ENCODE measurements at regions not wholly inside any gene's neighbourhood (a gene's known extent, or its start where the extent isn't known, plus 50 kb on each side); places are given as distances from the start of the nearest gene placed in this dataset.

- Histone ChIP-seq H3K27me3 (no peaks in the 10 kb centered on the region), H3K4me1 (peaks cover 16% of the 10 kb centered on the region), H3K4me3 (no peak overlapping the region), H3K9me3 (no peaks in the 10 kb centered on the region), H3K36me3 (replicated peaks in 1 of 2; ENCODE audit: insufficient read depth in 1 of 2, low read depth in 2 of 2) (no peaks in the 10 kb centered on the region), H3K27ac (no peak overlapping the region)
- ATAC-seq (no peak), DNase-seq (no peak)
- intact Hi-C loops (cut with DNase I), result no loop called here
- TF ChIP-seq POLR2A (IDR thresholded peaks at IDR 0.05), result no peak
- TF ChIP-seq, protein P1, sequence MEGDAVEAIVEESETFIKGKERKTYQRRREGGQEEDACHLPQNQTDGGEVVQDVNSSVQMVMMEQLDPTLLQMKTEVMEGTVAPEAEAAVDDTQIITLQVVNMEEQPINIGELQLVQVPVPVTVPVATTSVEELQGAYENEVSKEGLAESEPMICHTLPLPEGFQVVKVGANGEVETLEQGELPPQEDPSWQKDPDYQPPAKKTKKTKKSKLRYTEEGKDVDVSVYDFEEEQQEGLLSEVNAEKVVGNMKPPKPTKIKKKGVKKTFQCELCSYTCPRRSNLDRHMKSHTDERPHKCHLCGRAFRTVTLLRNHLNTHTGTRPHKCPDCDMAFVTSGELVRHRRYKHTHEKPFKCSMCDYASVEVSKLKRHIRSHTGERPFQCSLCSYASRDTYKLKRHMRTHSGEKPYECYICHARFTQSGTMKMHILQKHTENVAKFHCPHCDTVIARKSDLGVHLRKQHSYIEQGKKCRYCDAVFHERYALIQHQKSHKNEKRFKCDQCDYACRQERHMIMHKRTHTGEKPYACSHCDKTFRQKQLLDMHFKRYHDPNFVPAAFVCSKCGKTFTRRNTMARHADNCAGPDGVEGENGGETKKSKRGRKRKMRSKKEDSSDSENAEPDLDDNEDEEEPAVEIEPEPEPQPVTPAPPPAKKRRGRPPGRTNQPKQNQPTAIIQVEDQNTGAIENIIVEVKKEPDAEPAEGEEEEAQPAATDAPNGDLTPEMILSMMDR (IDR thresholded peaks at IDR 0.05), result no peak
- 65 to 70% methylated on average over 5 to 7 of the region's 7 CpGs for WGBS, 2 donors
These were observed 332.4 kb downstream of the BCOR start for GRCh38 chrX:39765327-39765726.

DNA sequence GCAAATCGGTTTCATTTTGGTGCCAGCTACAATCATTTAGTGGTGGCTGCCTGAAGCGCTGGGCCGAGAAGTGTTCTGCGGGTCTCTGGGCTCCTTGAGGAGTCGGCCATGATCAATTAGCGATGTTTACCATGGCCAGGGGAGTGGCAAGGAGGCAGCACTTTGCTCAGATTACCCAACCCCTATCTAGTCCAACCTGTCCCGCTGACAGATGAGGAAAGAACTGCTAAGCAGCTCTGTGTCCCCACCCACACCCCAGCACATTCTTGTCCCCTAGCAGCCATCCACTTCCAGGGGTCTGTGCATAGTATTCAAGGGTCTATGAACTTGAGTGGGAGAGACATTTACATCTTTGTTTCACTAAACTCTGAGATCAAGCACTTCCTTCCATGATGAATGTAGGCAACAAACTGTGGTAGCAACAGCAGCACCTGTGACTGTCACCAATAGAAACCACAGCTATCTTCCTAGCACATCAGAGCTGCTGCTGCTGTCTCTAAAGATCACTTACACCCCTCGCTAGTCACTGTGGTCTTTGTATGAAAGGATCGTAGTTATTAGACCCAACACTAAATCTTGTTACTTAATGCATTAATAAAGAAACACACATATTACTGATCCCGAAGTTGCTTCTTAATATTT lies 331.6 kb downstream of the BCOR start:
- ATAC-seq, result no peak

DNA sequence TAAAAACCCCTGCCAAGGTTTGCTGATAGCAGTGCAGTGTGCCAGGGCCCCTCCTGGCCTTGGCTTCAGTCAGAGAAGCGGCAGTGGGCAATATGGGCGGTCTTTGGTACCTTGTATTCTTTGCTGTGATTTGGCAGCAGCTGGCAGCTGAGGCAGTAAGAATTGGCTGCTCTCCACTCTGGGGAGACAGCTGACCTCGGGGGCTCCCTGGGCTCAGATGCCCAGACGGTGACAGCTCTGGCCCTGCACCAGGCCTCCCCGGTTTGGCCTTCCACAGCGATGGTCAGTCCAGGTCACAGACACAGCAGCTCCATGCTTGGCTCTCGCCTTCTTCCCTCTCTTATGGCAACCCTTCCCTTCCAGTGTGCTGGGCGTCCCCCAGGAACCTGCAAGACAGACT lies 330.9 kb downstream of the BCOR start:
- DNase-seq (peak in 1 of 4 donors; percentile 32), ATAC-seq (no peak)
- Histone ChIP-seq H3K4me3 (no peak overlapping the region), H3K27me3 (no peaks in the 10 kb centered on the region), H3K4me1 (peaks cover 10% of the 10 kb centered on the region), H3K27ac (peak overlapping the region in 2 of 4 donors; percentile 12 to 24), H3K9me3 (no peaks in the 10 kb centered on the region), H3K36me3 (replicated peaks in 1 of 2; ENCODE audit: insufficient read depth in 1 of 2, low read depth in 2 of 2) (no peaks in the 10 kb centered on the region)
- TF ChIP-seq POLR2A (IDR thresholded peaks at IDR 0.05), result no peak
- intact Hi-C loops (cut with DNase I), result no loop called here
- 29% methylated on average over 7 of the region's 8 CpGs; no CpG with 5 or more reads in 1 of the 2 donors for WGBS, 2 donors

More for the DNA sequence above, 331.6 kb downstream of the BCOR start:
- H3K9me3 ChIP-seq, result no peaks in the 10 kb centered on the region
- TF ChIP-seq POLR2A (IDR thresholded peaks at IDR 0.05), result no peak
- TF ChIP-seq, protein P1 (IDR thresholded peaks at IDR 0.05), result no peak
- no peaks in the 10 kb centered on the region for H3K36me3 ChIP-seq (replicated peaks in 1 of 2; ENCODE audit: insufficient read depth in 1 of 2, low read depth in 2 of 2)
- H3K27ac ChIP-seq, result no peak overlapping the region
- H3K4me3 ChIP-seq, result no peak overlapping the region
- no peaks in the 10 kb centered on the region for H3K27me3 ChIP-seq
- WGBS, 2 donors, result 74 to 91% methylated on average over 9 of the region's 10 CpGs
- intact Hi-C loops (cut with DNase I), result no loop called here
- no peak for DNase-seq
- peaks cover 10% of the 10 kb centered on the region for H3K4me1 ChIP-seq

DNA sequence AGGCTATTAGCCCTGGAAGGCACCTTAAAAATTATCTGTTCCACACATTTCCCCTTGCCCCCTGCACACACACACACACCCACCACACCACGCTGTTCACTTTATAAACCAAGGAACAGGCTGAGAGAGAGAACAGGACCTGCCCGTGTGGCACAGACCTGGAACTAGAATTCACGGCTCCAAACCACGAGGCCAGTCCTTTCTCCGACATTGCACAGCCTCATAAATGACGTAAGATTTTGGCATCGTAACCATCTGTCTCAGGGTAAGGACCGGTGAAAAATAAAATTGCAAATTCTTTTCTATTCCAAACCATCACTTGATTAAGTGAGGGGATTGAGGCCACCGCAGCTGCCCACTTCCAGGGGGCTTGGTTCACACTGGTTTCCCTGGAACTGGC lies 330.3 kb downstream of the BCOR start:
- ATAC-seq (no peak), DNase-seq (no peak)
- intact Hi-C loops (cut with DNase I), result no loop called here
- Histone ChIP-seq H3K27ac (peak overlapping the region in 2 of 4 donors; percentile 12 to 24), H3K36me3 (replicated peaks in 1 of 2; ENCODE audit: insufficient read depth in 1 of 2, low read depth in 2 of 2) (no peaks in the 10 kb centered on the region), H3K4me3 (no peak overlapping the region), H3K9me3 (no peaks in the 10 kb centered on the region), H3K27me3 (no peaks in the 10 kb centered on the region), H3K4me1 (peaks cover 16% of the 10 kb centered on the region)
- TF ChIP-seq, protein P1 (IDR thresholded peaks at IDR 0.05), result no peak
- no peak for TF ChIP-seq POLR2A (IDR thresholded peaks at IDR 0.05)
- WGBS, 2 donors, result 54 to 87% methylated on average over 6 to 9 of the region's 9 CpGs

DNA sequence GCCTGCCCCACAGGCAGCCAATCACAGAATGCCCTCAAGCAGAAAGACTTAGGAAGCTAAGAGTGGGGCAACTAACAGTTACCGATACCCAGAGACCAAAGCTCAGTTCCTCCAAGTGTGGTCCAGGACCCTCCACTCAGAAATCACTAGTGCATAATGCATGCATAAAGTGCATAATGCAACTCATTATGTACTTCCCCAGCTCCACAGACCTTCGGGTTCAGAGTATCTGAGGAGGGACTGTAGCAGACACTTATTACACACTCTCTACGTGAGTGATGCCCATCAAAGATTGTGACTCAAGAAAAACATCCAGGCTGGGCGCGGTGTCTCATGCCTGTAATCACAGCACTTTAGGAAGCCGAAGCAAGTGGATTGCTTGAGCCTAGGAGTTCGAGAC lies 328.0 kb downstream of the BCOR start:
- intact Hi-C loops (cut with DNase I), result no loop called here
- peaks cover 29% of the 10 kb centered on the region for H3K4me1 ChIP-seq
- ATAC-seq (no peak), DNase-seq (no peak)
- no peaks in the 10 kb centered on the region for H3K36me3 ChIP-seq (replicated peaks in 1 of 2; ENCODE audit: insufficient read depth in 1 of 2, low read depth in 2 of 2)
- TF ChIP-seq POLR2A (IDR thresholded peaks at IDR 0.05), result no peak
- TF ChIP-seq, protein P1 (IDR thresholded peaks at IDR 0.05), result no peak
- no peak overlapping the region for H3K4me3 ChIP-seq
- H3K27ac ChIP-seq, result no peak overlapping the region
- no peaks in the 10 kb centered on the region for H3K9me3 ChIP-seq
- WGBS, 2 donors, result 82 to 88% methylated on average over 2 to 3 of the region's 7 CpGs
- H3K27me3 ChIP-seq, result no peaks in the 10 kb centered on the region

Measured in body of pancreas (tissue), 4 donors.